H9 (cell line): ENCODE measurements at regions not wholly inside any gene's neighbourhood (a gene's known extent, or its start where the extent isn't known, plus 50 kb on each side); places are given as distances from the start of the nearest gene placed in this dataset.

ENCODE experiments used
- DNase-seq: peaks from one replicate; pipeline ENCODE4 v3.0.0-alpha.2; 2017
- H2AFZ ChIP-seq: one replicate; pipeline ENCODE4 v1.6.1; 2013; ENCODE audit warnings: mild to moderate bottlenecking, low read length, control low read depth, moderate library complexity
- H2AK5ac ChIP-seq: 2 replicates; pipeline ENCODE4 v1.6.1; 2013; ENCODE audit warnings: low read length, control low read depth, mixed read lengths; ENCODE audit not compliant: insufficient read length
- H2BK120ac ChIP-seq: one replicate; pipeline ENCODE4 v1.6.1; 2013; ENCODE audit warnings: low read depth, mild to moderate bottlenecking, low read length, control low read depth, inconsistent platforms; ENCODE audit not compliant: poor library complexity, severe bottlenecking
- H2BK12ac ChIP-seq: 2 replicates; pipeline ENCODE4 v1.6.1; 2013; ENCODE audit warnings: low read length, control low read depth, mixed read lengths, low read depth; ENCODE audit not compliant: insufficient read length
- H2BK15ac ChIP-seq: 2 replicates; pipeline ENCODE4 v1.6.1; 2013; ENCODE audit warnings: low read depth, low read length, control low read depth
- H2BK20ac ChIP-seq: one replicate; pipeline ENCODE4 v1.6.1; 2013; ENCODE audit warnings: low read depth, mild to moderate bottlenecking, low read length, control low read depth, inconsistent platforms; ENCODE audit not compliant: poor library complexity, severe bottlenecking
- H2BK5ac ChIP-seq: 2 replicates; pipeline ENCODE4 v1.6.1; 2013; ENCODE audit warnings: low read length, control low read depth, mixed read lengths; ENCODE audit not compliant: insufficient read length
- H3K14ac ChIP-seq: 2 replicates; pipeline ENCODE4 v1.6.1; 2013; ENCODE audit warnings: low read length, control low read depth; ENCODE audit not compliant: insufficient read depth
- H3K18ac ChIP-seq: 2 replicates; pipeline ENCODE4 v1.6.1; 2013; ENCODE audit warnings: low read depth, mild to moderate bottlenecking, mixed read lengths, low read length, control low read depth; ENCODE audit not compliant: insufficient read length
- H3K23ac ChIP-seq: 2 replicates; pipeline ENCODE4 v1.6.1; 2013; ENCODE audit warnings: low read length, control low read depth, mixed read lengths, low read depth; ENCODE audit not compliant: insufficient read length
- H3K23me2 ChIP-seq: 2 replicates; pipeline ENCODE4 v1.6.1; 2013; ENCODE audit warnings: low read depth, mild to moderate bottlenecking, mixed read lengths, low read length, control low read depth; ENCODE audit not compliant: insufficient read length, poor library complexity, severe bottlenecking
- H3K27ac ChIP-seq: 2 replicates; pipeline ENCODE4 v1.5.1; 2013; ENCODE audit warnings: low read length, control low read depth, mixed read lengths, low read depth; ENCODE audit not compliant: insufficient read length
- H3K27me3 ChIP-seq: 2 replicates; pipeline ENCODE4 v1.6.1; 2013; ENCODE audit warnings: low read length, control low read depth, inconsistent platforms; ENCODE audit not compliant: insufficient read depth
- H3K4ac ChIP-seq: 2 replicates; pipeline ENCODE4 v1.6.1; 2013; ENCODE audit warnings: low read depth, mild to moderate bottlenecking, control low read depth, inconsistent platforms, low read length, moderate library complexity
- H3K4me1 ChIP-seq: 2 replicates; pipeline ENCODE4 v1.6.1; 2013; ENCODE audit warnings: low read length, control low read depth, inconsistent platforms; ENCODE audit not compliant: insufficient read depth
- H3K4me2 ChIP-seq: 2 replicates; pipeline ENCODE4 v1.6.1; 2013; ENCODE audit warnings: low read length, control low read depth, mixed read lengths; ENCODE audit not compliant: insufficient read length, insufficient read depth
- H3K56ac ChIP-seq: 2 replicates; pipeline ENCODE4 v1.6.1; 2013; ENCODE audit warnings: low read depth, mild to moderate bottlenecking, mixed read lengths, low read length, control low read depth; ENCODE audit not compliant: insufficient read length
- H3K79me1 ChIP-seq: 2 replicates; pipeline ENCODE4 v1.6.1; 2013; ENCODE audit warnings: low read depth, mild to moderate bottlenecking, moderate library complexity, low read length, control low read depth, inconsistent platforms; ENCODE audit not compliant: insufficient read depth, poor library complexity, severe bottlenecking
- H3K79me2 ChIP-seq: 2 replicates; pipeline ENCODE4 v1.6.1; 2013; ENCODE audit warnings: low read length, control low read depth, inconsistent platforms; ENCODE audit not compliant: insufficient read depth
- H3K9ac ChIP-seq: 2 replicates; pipeline ENCODE4 v1.6.1; 2013; ENCODE audit warnings: low read length, control low read depth, mixed read lengths; ENCODE audit not compliant: insufficient read length; ENCODE audit errors: extremely low read depth
- H3K9me3 ChIP-seq: one replicate; pipeline ENCODE4 v1.6.1; 2013; ENCODE audit warnings: low read depth, low read length, inconsistent platforms; ENCODE audit not compliant: control insufficient read depth
- H3T11ph ChIP-seq: one replicate; pipeline ENCODE4 v1.6.1; 2013; ENCODE audit warnings: mild to moderate bottlenecking, low read length, control low read depth, inconsistent platforms
- H4K20me1 ChIP-seq: one replicate; pipeline ENCODE4 v1.6.1; 2013; ENCODE audit not compliant: control insufficient read depth, insufficient read length, insufficient read depth
- H4K5ac ChIP-seq: 2 replicates; pipeline ENCODE4 v1.6.1; 2013; ENCODE audit warnings: low read depth, mild to moderate bottlenecking, mixed read lengths, low read length, control low read depth; ENCODE audit not compliant: insufficient read length
- H4K8ac ChIP-seq: replicated peaks from 2 replicates; pipeline ENCODE4 v1.6.1; 2013; ENCODE audit warnings: low read length, control low read depth, mixed read lengths, low read depth; ENCODE audit not compliant: insufficient read length
- H4K91ac ChIP-seq: 2 replicates; pipeline ENCODE4 v1.6.1; 2013; ENCODE audit warnings: low read depth, mild to moderate bottlenecking, moderate library complexity, mixed read lengths, low read length, control low read depth; ENCODE audit not compliant: insufficient read length
- H3K27ac Mint-ChIP-seq, 3 experiments: 2 replicates in 2 of 3; 3 replicates in 1 of 3; pipeline ENCODE4 v1.8.0; 2020 to 2021; ENCODE audit warnings: mixed read lengths in 3 of 3, mild to moderate bottlenecking in 1 of 3, moderate library complexity in 1 of 3
- H3K27me3 Mint-ChIP-seq: 2 replicates; pipeline ENCODE4 v1.8.0; 2021; ENCODE audit warnings: low read depth, mild to moderate bottlenecking, moderate library complexity, mixed read lengths
- H3K36me3 Mint-ChIP-seq, 3 experiments: 2 replicates in 2 of 3; 3 replicates in 1 of 3; pipeline ENCODE4 v1.8.0; 2020 to 2021; ENCODE audit warnings: low read depth in 3 of 3, mixed read lengths in 3 of 3; ENCODE audit not compliant: insufficient read depth in 1 of 3
- H3K4me1 Mint-ChIP-seq, 2 experiments: 2 replicates each; pipeline ENCODE4 v1.8.0; 2020; ENCODE audit warnings: mixed read lengths in 2 of 2
- H3K4me3 Mint-ChIP-seq, 2 experiments: 2 replicates in 1 of 2; 3 replicates in 1 of 2; pipeline ENCODE4 v1.8.0; 2020 to 2021; ENCODE audit warnings: mild to moderate bottlenecking in 2 of 2, mixed read lengths in 2 of 2, moderate library complexity in 1 of 2
- H3K9me3 Mint-ChIP-seq, 2 experiments: 2 replicates in 1 of 2; 3 replicates in 1 of 2; pipeline ENCODE4 v1.8.0; 2020; ENCODE audit warnings: mild to moderate bottlenecking in 2 of 2, mixed read lengths in 2 of 2, moderate library complexity in 1 of 2
- WGBS: extraction: QIAGEN DNeasy Blood & Tissue Kit; methylation state at CpG from one replicate; pipeline ENCODE4 v1.1.7; 2013; ENCODE audit warnings: missing lambda C conversion rate, low lambda C conversion rate, mixed read lengths; ENCODE audit not compliant: insufficient read length; ENCODE audit errors: extremely low coverage; 5-methylcytosine and 5-hydroxymethylcytosine counted together
- TF ChIP-seq, protein P1 (sequence below): fragments of 200-600 bp; sonication (generic); conservative IDR thresholded peaks from 3 replicates; pipeline ENCODE4 v1.8.0; 2021; ENCODE audit warnings: antibody characterized with exemption, mild to moderate bottlenecking

DNA sequence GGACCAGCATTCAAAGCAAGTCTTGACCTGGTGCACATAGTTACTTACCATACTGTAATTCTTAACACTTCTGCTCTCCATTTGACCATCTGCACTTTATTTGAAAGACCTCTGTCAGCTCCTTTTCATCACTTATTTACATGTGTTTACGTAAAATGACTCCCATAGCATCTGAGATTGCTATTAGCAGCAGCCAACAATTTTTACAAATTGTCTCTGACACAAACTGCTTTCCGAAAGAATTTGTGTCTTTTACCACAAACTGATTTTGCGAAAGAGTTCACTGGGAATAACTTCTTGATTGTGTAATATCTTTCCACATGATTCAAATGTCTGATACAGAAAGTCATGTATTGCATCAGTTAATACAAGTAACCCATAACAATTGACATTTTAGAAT lies 144.1 kb upstream of the PEX5L start:
- no peaks in the 10 kb centered on the region for H3K27me3 ChIP-seq
- no peak overlapping the region for H3K27ac ChIP-seq
- H2AK5ac ChIP-seq, result no peak overlapping the region
- H3T11ph ChIP-seq, result no peak overlapping the region
- H3K9me3 ChIP-seq, result no peaks in the 10 kb centered on the region
- H3K79me1 ChIP-seq, result no peaks in the 10 kb centered on the region
- H4K8ac ChIP-seq, result no peak overlapping the region
- no peak overlapping the region for H3K4ac ChIP-seq
- no peak overlapping the region for H2BK20ac ChIP-seq
- no peak overlapping the region for H2AFZ ChIP-seq
- no peak overlapping the region for H2BK12ac ChIP-seq
- no peak for DNase-seq
- TF ChIP-seq, protein P1, sequence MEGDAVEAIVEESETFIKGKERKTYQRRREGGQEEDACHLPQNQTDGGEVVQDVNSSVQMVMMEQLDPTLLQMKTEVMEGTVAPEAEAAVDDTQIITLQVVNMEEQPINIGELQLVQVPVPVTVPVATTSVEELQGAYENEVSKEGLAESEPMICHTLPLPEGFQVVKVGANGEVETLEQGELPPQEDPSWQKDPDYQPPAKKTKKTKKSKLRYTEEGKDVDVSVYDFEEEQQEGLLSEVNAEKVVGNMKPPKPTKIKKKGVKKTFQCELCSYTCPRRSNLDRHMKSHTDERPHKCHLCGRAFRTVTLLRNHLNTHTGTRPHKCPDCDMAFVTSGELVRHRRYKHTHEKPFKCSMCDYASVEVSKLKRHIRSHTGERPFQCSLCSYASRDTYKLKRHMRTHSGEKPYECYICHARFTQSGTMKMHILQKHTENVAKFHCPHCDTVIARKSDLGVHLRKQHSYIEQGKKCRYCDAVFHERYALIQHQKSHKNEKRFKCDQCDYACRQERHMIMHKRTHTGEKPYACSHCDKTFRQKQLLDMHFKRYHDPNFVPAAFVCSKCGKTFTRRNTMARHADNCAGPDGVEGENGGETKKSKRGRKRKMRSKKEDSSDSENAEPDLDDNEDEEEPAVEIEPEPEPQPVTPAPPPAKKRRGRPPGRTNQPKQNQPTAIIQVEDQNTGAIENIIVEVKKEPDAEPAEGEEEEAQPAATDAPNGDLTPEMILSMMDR, result no peak
- H3K4me1 Mint-ChIP-seq, result peaks cover 19 to 22% of the 10 kb centered on the region in 2 experiments
- no peaks in the 10 kb centered on the region for H3K9me3 Mint-ChIP-seq
- H3K36me3 Mint-ChIP-seq, result no peaks in the 10 kb centered on the region; a peak in 1 of 7 replicates
- no peak overlapping the region for H4K5ac ChIP-seq
- H3K79me2 ChIP-seq, result no peaks in the 10 kb centered on the region
- peak overlapping the region in 1 of 3 experiments; percentile 54; a peak in 1 of 7 replicates for H3K27ac Mint-ChIP-seq
- no peak overlapping the region for H3K18ac ChIP-seq
- H3K23ac ChIP-seq, result no peak overlapping the region
- WGBS, result no CpG with 5 or more reads among the region's 3 CpGs
- H2BK5ac ChIP-seq, result no peak overlapping the region
- H3K56ac ChIP-seq, result no peak overlapping the region
- H2BK15ac ChIP-seq, result no peak overlapping the region
- no peaks in the 10 kb centered on the region for H3K27me3 Mint-ChIP-seq
- H4K91ac ChIP-seq, result no peak overlapping the region
- no peak overlapping the region for H3K9ac ChIP-seq
- no peak overlapping the region for H3K4me3 Mint-ChIP-seq
- no peak overlapping the region for H2BK120ac ChIP-seq
- no peaks in the 10 kb centered on the region for H3K23me2 ChIP-seq
- peaks cover 3% of the 10 kb centered on the region for H3K4me1 ChIP-seq
- H4K20me1 ChIP-seq, result no peaks in the 10 kb centered on the region
- no peak overlapping the region for H3K14ac ChIP-seq
- no peak overlapping the region for H3K4me2 ChIP-seq
